ENCODE measurements at regions not wholly inside any gene's neighbourhood (a gene's known extent, or its start where the extent isn't known, plus 50 kb on each side); places are given as distances from the start of the nearest gene placed in this dataset.

GRCh38 chr2:105691947-105692390 is 52.7 kb upstream of the NCK2 start:
- peaks cover 11% of the 10 kb centered on the region for H3K27me3 Mint-ChIP-seq
- DNase-seq (ENCODE audit: low spot score in 2 of 2): no peak
- H3K9me3 Mint-ChIP-seq: no peaks in the 10 kb centered on the region
- no peaks in the 10 kb centered on the region for H3K4me1 Mint-ChIP-seq
- no peaks in the 10 kb centered on the region for H3K36me3 Mint-ChIP-seq (ENCODE audit: insufficient read depth)
- H3K27ac Mint-ChIP-seq (ENCODE audit: low read depth): no peak overlapping the region
- no peak for ATAC-seq (replicated peaks; ENCODE audit: extremely low read depth, poor library complexity, severe bottlenecking)
- no peak overlapping the region for H3K4me3 Mint-ChIP-seq

- DNase-seq (ENCODE audit: low spot score in 2 of 2): no peak
- no peak for ATAC-seq (replicated peaks; ENCODE audit: extremely low read depth, poor library complexity, severe bottlenecking)
- Mint-ChIP-seq H3K4me3 (no peak overlapping the region), H3K36me3 (ENCODE audit: insufficient read depth) (no peaks in the 10 kb centered on the region), H3K27me3 (peaks cover 2% of the 10 kb centered on the region), H3K27ac (ENCODE audit: low read depth) (no peak overlapping the region), H3K9me3 (no peaks in the 10 kb centered on the region), H3K4me1 (no peaks in the 10 kb centered on the region)
Measured at GRCh38 chr2:105690566-105690965, 54.1 kb upstream of the NCK2 start.

- DNase-seq (ENCODE audit: low spot score in 2 of 2) (no peak), ATAC-seq (replicated peaks; ENCODE audit: extremely low read depth, poor library complexity, severe bottlenecking) (no peak)
- H3K27ac Mint-ChIP-seq (ENCODE audit: low read depth): no peak overlapping the region
- H3K27me3 Mint-ChIP-seq: no peaks in the 10 kb centered on the region
- no peaks in the 10 kb centered on the region for H3K36me3 Mint-ChIP-seq (ENCODE audit: insufficient read depth)
- H3K4me1 Mint-ChIP-seq: no peaks in the 10 kb centered on the region
- no peak overlapping the region for H3K4me3 Mint-ChIP-seq
- H3K9me3 Mint-ChIP-seq: no peaks in the 10 kb centered on the region
Measured at GRCh38 chr2:105689484-105689883, 55.2 kb upstream of the NCK2 start.

- Mint-ChIP-seq H3K27ac (ENCODE audit: low read depth) (no peak overlapping the region), H3K4me1 (no peaks in the 10 kb centered on the region), H3K27me3 (no peaks in the 10 kb centered on the region), H3K36me3 (ENCODE audit: insufficient read depth) (no peaks in the 10 kb centered on the region), H3K9me3 (no peaks in the 10 kb centered on the region), H3K4me3 (no peak overlapping the region)
- DNase-seq (ENCODE audit: low spot score in 2 of 2) (no peak), ATAC-seq (replicated peaks; ENCODE audit: extremely low read depth, poor library complexity, severe bottlenecking) (no peak)
Measured at GRCh38 chr2:105688946-105689345, 55.8 kb upstream of the NCK2 start.

GRCh38 chr2:105686588-105686987 is 58.1 kb upstream of the NCK2 start:
- Mint-ChIP-seq H3K27me3 (no peaks in the 10 kb centered on the region), H3K27ac (ENCODE audit: low read depth) (no peak overlapping the region), H3K4me3 (no peak overlapping the region), H3K36me3 (ENCODE audit: insufficient read depth) (no peaks in the 10 kb centered on the region), H3K4me1 (no peaks in the 10 kb centered on the region), H3K9me3 (no peaks in the 10 kb centered on the region)
- no peak for DNase-seq (ENCODE audit: low spot score in 2 of 2)
- ATAC-seq (replicated peaks; ENCODE audit: extremely low read depth, poor library complexity, severe bottlenecking): no peak

- no peak overlapping the region for H3K4me3 Mint-ChIP-seq
- H3K9me3 Mint-ChIP-seq: no peaks in the 10 kb centered on the region
- H3K27ac Mint-ChIP-seq (ENCODE audit: low read depth): no peak overlapping the region
- ATAC-seq (replicated peaks; ENCODE audit: extremely low read depth, poor library complexity, severe bottlenecking): no peak
- DNase-seq (ENCODE audit: low spot score in 2 of 2): no peak
- peaks cover 2% of the 10 kb centered on the region for H3K36me3 Mint-ChIP-seq (ENCODE audit: insufficient read depth)
- H3K4me1 Mint-ChIP-seq: no peaks in the 10 kb centered on the region
- H3K27me3 Mint-ChIP-seq: peaks cover 22% of the 10 kb centered on the region
Measured at GRCh38 chr2:105683011-105683492, 61.7 kb upstream of the NCK2 start.

- Mint-ChIP-seq H3K27me3 (peaks cover 24% of the 10 kb centered on the region), H3K36me3 (ENCODE audit: insufficient read depth) (peaks cover 2% of the 10 kb centered on the region), H3K4me3 (no peak overlapping the region), H3K9me3 (no peaks in the 10 kb centered on the region), H3K27ac (ENCODE audit: low read depth) (no peak overlapping the region), H3K4me1 (no peaks in the 10 kb centered on the region)
- ATAC-seq (replicated peaks; ENCODE audit: extremely low read depth, poor library complexity, severe bottlenecking) (no peak), DNase-seq (ENCODE audit: low spot score in 2 of 2) (no peak)
Measured at GRCh38 chr2:105682401-105682800, 62.3 kb upstream of the NCK2 start.

- no peaks in the 10 kb centered on the region for H3K9me3 Mint-ChIP-seq
- H3K4me3 Mint-ChIP-seq: no peak overlapping the region
- ATAC-seq (replicated peaks; ENCODE audit: extremely low read depth, poor library complexity, severe bottlenecking) (no peak), DNase-seq (ENCODE audit: low spot score in 2 of 2) (no peak)
- no peaks in the 10 kb centered on the region for H3K4me1 Mint-ChIP-seq
- peaks cover 2% of the 10 kb centered on the region for H3K36me3 Mint-ChIP-seq (ENCODE audit: insufficient read depth)
- H3K27me3 Mint-ChIP-seq: peaks cover 29% of the 10 kb centered on the region
- H3K27ac Mint-ChIP-seq (ENCODE audit: low read depth): no peak overlapping the region
Measured at GRCh38 chr2:105681927-105682326, 62.8 kb upstream of the NCK2 start.

- no peaks in the 10 kb centered on the region for H3K4me1 Mint-ChIP-seq
- ATAC-seq (replicated peaks; ENCODE audit: extremely low read depth, poor library complexity, severe bottlenecking): no peak
- no peak overlapping the region for H3K4me3 Mint-ChIP-seq
- H3K27me3 Mint-ChIP-seq: peaks cover 32% of the 10 kb centered on the region
- no peaks in the 10 kb centered on the region for H3K9me3 Mint-ChIP-seq
- peaks cover 2% of the 10 kb centered on the region for H3K36me3 Mint-ChIP-seq (ENCODE audit: insufficient read depth)
- no peak overlapping the region for H3K27ac Mint-ChIP-seq (ENCODE audit: low read depth)
- no peak for DNase-seq (ENCODE audit: low spot score in 2 of 2)
Measured at GRCh38 chr2:105680357-105680756, 64.4 kb upstream of the NCK2 start.

GRCh38 chr2:105678346-105678745 is 66.4 kb upstream of the NCK2 start:
- no peak overlapping the region for H3K27ac Mint-ChIP-seq (ENCODE audit: low read depth)
- H3K4me1 Mint-ChIP-seq: no peaks in the 10 kb centered on the region
- H3K9me3 Mint-ChIP-seq: no peaks in the 10 kb centered on the region
- DNase-seq (ENCODE audit: low spot score in 2 of 2) (no peak), ATAC-seq (replicated peaks; ENCODE audit: extremely low read depth, poor library complexity, severe bottlenecking) (no peak)
- peaks cover 32% of the 10 kb centered on the region for H3K27me3 Mint-ChIP-seq
- peaks cover 2% of the 10 kb centered on the region for H3K36me3 Mint-ChIP-seq (ENCODE audit: insufficient read depth)
- no peak overlapping the region for H3K4me3 Mint-ChIP-seq

GRCh38 chr2:105677901-105678300 is 66.8 kb upstream of the NCK2 start:
- ATAC-seq (replicated peaks; ENCODE audit: extremely low read depth, poor library complexity, severe bottlenecking): no peak
- DNase-seq (ENCODE audit: low spot score in 2 of 2): no peak
- H3K4me3 Mint-ChIP-seq: no peak overlapping the region
- H3K4me1 Mint-ChIP-seq: no peaks in the 10 kb centered on the region
- no peak overlapping the region for H3K27ac Mint-ChIP-seq (ENCODE audit: low read depth)
- peaks cover 2% of the 10 kb centered on the region for H3K36me3 Mint-ChIP-seq (ENCODE audit: insufficient read depth)
- no peaks in the 10 kb centered on the region for H3K9me3 Mint-ChIP-seq
- peaks cover 32% of the 10 kb centered on the region for H3K27me3 Mint-ChIP-seq

GRCh38 chr2:105675841-105676240 is 68.9 kb upstream of the NCK2 start:
- DNase-seq (ENCODE audit: low spot score in 2 of 2): no peak

GRCh38 chr2:105674859-105675541 is 69.7 kb upstream of the NCK2 start:
- H3K27ac Mint-ChIP-seq (ENCODE audit: low read depth): no peak overlapping the region
- DNase-seq (ENCODE audit: low spot score in 2 of 2) (no peak), ATAC-seq (replicated peaks; ENCODE audit: extremely low read depth, poor library complexity, severe bottlenecking) (no peak)
- no peak overlapping the region for H3K4me3 Mint-ChIP-seq
- peaks cover 25% of the 10 kb centered on the region for H3K27me3 Mint-ChIP-seq
- H3K36me3 Mint-ChIP-seq (ENCODE audit: insufficient read depth): peaks cover 2% of the 10 kb centered on the region
- no peaks in the 10 kb centered on the region for H3K9me3 Mint-ChIP-seq
- no peaks in the 10 kb centered on the region for H3K4me1 Mint-ChIP-seq

More at GRCh38 chr2:105675841-105676240, 68.9 kb upstream of the NCK2 start:
- Mint-ChIP-seq H3K4me3 (no peak overlapping the region), H3K36me3 (ENCODE audit: insufficient read depth) (peaks cover 2% of the 10 kb centered on the region), H3K27me3 (peaks cover 32% of the 10 kb centered on the region), H3K27ac (ENCODE audit: low read depth) (no peak overlapping the region), H3K9me3 (no peaks in the 10 kb centered on the region), H3K4me1 (no peaks in the 10 kb centered on the region)
- ATAC-seq (replicated peaks; ENCODE audit: extremely low read depth, poor library complexity, severe bottlenecking): no peak
